Activated CD4-positive, CD25-positive, alpha-beta regulatory T cell treated with anti-CD3 and anti-CD28 coated beads, Interleukin-2, amount 50 U/mL, for 72 hours (primary cell): ENCODE measurements at regions not wholly inside any gene's neighbourhood (a gene's known extent, or its start where the extent isn't known, plus 50 kb on each side); places are given as distances from the start of the nearest gene placed in this dataset.
"Not testable (repeated sequence)": the region's sequence is repeated elsewhere in the genome, so short reads cannot be mapped to it uniquely, and the experiment has no call there.

Source experiments
- DNase-seq: peaks from one replicate; pipeline ENCODE4 v3.0.0; 2021

DNA sequence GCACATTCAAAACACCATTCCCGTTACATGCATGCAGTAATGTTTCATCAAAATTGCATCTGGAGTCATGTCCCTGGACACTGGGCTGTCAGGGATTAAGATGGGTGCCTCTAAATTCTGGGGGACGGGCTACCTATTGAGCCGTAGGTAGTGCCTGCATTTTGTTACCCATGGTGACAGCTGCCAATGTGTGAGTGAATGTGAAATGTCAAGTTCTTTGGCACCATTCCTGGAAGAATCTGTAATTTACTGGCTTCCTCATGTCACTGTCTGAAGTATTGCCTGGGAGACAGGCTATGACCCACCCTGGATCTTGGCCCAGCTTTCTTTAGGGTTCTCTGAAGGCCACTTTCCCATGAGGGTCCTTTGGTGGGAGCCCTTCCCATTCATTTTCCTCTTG is 266.1 kb downstream of the TSHZ3 start:
- no peak for DNase-seq

DNA sequence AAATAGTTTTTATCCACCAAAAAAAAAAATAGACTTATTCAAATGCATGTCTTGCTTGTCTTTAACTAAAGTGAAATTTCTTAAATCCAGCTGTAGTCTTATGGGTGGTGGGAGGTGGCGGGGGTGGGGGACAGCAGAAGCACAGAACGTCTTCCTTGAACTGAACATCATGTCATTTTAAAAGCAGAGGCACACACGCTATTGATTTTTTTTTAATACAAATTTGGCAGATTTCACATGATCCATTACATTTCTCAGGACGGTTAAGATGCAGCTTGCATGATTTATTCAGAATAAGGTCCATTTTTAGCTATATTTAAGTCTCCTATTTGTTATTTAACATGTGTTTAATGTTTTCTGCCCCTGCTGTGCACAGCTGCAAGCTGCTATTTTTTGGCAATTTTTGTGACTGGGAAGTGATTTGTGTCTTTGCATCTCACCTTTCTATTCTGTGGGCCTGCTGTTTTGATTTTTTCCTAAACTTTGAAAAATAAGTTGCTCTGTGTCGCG is 274.0 kb downstream of the TSHZ3 start:
- DNase-seq, result no peak

DNA sequence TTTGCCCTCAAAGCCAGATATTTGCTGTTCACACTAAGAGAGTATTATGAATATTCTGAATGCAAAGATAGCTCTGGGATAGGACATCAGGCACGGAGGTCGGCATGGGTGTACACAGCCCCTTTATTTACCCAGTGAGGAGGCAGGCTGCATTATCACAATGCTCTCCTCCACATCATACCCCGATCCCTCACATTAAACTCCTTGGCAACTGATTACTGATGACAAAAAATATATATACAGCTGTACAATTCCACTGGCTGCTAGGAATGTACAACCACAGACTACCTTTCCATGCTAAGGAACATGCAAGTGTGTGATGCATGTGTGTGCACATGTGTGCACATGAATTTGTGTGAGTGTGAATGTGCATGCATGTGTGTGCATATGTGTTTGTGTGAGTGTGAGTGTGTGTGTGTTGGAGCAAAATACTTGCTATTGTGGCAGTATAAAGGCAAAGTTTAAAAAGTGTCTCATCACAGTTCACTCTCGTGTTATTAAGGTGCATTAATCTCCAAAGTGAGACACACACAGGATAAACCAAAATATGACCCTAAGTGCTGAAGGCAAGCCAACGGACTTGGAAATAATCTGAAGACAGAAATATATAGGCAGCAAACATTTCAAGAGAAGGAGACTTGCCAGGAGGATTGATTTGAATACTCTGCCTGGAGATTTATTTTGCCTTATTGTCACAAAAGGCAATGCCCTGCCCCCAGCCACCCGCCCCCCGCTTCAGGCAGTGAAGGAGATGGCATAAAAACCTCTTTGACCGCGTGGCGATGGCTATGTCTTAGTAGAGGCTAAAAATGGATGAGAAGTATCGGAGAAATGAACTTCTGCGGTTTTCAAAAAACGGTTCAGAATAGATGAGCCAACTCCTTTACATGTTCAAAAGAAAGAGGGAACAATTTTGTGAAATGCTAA is 274.8 kb downstream of the TSHZ3 start:
- DNase-seq, result no peak

DNA sequence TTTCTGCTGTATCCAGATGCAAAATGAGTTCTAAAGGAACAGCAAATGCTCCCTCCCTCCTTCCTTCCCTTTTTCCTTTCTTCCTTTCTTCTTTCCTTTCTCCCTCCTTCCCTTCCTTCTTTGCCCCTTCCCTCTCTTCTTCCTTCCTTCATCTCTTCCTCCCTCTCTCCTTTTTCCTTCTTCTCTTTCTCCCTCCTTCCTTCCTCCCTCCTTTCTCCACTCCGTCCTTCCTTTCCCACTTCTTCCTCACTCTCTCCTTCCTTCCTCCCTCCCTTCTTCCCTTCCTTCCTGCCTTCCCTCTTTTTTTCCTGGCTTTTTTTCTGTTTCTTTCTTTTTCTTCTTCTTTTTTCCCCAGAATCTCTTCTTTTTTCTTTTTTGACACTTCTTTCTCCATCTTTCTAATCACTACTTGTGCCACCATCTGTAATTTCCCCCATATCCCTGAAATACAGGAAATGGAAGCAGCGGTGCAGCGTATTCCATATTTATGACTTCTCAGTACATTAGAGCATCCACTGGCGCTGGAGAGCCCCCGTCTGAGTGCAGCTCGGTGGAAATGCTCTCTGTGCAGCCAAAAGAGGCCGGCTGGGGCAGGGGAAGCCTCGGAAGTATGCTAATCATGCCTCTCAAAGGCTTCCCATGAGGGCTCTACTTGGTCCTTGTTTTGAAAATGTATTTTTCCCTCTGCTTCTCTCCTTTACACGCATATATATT is 275.6 kb downstream of the TSHZ3 start:
- no peak for DNase-seq

DNA sequence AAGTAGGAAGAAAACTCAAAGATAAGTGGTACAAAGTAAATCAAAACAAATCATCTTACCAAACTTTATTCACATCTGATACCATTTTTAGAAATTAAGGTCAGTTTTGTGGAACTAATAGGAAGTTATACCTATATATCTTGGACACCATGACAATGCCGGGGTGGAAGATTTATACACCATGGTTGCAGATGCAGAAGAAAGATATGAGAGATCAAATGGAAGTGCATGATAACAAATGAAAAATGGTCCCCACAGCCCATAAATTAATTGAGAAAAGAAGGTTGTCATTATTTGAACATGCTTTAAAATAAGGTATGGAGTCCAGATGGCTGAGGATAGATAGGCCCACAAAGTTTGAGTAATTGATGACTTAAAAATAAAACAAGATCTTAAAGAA is 276.8 kb downstream of the TSHZ3 start:
- no peak for DNase-seq

DNA sequence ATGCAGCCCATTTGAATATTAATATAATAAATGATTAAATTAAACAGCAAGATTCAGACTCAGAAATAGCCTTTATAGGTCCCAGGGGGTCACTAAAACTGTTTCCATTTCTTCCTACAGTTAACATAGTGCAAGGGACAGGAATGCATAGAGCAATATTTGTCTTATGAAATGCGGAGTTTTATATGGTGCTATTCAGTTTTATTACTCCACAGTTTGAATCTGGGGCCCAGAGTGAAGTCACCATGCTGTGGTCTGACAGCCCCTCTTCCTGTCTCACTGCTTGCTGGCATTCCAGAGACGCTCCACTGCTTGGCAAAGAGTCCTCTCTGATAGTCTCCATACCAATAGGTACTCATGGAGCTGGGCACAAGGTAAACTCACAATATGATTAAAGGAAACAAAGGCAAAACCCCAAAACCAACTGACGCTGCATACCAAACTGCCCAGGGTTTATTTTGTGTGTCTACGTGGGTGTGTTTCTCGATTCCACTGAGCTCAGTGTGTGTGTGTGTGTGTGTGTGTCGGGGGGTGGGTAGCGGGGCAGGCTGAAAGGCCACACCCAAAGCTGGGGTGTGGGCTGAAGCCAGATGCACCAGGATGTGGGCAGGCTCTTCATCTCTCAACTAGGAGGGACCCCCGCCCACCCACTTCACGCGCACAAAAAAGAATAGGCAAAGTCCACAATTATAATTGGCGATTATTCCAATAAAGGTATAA is 277.9 kb downstream of the TSHZ3 start:
- no peak for DNase-seq

DNA sequence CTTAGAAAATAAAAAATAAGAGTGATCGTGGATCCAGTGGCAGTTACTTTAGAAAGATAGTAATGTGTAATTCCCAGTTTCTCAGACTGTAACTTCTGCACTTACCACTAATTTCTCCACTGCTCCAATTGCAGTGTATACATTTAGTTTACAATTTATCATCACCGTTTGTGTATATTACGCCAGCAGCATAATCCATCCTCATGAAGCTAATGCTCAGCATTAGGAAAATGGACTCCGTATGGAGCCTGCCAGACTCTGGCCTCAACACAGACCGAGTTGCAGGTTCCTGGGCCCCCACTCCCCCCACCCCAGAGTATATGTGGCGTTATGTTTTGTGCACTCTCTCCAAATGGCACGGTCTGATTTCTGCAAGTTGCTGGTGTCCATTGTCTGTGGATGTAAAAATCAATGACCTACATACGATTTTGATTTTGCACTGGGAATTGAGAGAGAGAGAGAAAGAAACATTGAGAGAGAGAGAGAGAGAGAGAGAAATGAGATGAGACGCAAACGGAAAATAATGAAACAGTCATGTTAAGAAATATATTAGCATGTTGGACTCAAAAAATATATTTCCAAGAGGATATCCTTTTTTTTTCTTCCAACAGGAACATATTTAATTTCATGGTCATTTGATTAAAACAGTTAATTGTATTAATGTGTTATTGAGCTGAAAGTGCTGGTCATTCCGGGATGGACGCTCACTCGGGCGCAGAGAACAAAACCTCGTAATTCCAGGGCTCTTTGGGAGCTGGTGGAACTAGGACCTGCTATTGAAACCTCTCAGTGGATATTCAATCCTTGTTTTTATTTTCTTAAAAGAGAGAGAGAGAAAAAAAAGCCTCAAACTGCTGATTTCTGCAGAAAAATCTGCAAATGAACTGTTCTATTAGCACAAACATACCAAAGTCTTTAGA is 278.8 kb downstream of the TSHZ3 start:
- no peak for DNase-seq

DNA sequence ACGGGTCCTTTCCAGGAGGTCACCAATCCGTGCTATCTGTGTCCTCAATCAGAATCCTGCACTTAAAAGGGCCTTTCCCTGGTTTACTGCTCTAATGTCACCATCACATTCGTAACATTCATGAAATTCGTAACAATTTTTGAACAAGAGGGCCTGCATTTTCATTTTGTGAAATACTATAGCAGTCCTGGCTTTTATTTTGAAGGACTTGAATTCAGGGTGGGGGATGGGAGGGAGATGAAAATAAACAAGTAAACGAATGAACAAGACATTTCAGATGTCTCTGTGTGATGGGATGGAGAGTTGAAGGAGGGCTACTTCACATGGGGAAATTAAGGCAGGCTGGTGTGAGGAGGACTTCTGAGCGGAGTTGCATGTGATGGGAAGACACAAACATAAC is 281.0 kb downstream of the TSHZ3 start:
- no peak for DNase-seq

DNA sequence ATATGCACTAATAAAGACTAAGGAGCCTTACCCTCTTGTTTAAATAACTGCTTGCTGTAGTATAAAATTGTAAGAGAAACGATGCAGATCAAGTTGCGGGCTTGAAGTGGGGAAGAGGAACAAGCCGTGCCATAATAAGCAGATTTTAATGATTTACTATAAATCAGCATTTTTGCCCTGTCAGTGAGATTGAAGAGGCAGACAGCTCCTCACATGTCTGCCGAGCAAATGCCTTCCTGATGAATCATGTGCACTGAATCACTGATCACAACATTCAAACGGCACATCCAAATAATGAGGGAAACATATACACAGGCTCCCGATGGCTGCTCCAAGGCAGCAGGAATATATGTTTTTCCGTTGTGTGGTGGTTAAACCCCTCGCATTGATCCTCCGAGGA is 282.9 kb downstream of the TSHZ3 start:
- DNase-seq, result no peak

DNA sequence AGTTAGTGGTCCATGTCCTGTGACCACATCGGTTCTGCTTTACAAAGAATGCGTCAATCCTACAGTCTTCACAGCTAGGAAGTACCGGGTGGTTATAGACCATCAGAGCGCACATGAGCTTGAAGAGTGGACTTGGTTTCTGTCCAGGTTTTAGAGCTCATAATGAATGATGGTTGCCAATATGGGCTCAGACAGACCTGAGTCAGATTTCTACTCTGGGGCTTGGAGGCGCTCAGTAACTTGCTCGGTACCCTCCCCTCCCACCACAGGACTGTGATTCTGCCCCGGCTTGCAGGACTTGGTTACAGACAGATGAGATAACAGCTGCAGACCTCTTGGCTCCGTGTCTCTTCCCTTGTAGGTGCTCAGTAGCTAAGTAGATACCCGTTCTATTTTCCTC is 284.7 kb downstream of the TSHZ3 start:
- no peak for DNase-seq

DNA sequence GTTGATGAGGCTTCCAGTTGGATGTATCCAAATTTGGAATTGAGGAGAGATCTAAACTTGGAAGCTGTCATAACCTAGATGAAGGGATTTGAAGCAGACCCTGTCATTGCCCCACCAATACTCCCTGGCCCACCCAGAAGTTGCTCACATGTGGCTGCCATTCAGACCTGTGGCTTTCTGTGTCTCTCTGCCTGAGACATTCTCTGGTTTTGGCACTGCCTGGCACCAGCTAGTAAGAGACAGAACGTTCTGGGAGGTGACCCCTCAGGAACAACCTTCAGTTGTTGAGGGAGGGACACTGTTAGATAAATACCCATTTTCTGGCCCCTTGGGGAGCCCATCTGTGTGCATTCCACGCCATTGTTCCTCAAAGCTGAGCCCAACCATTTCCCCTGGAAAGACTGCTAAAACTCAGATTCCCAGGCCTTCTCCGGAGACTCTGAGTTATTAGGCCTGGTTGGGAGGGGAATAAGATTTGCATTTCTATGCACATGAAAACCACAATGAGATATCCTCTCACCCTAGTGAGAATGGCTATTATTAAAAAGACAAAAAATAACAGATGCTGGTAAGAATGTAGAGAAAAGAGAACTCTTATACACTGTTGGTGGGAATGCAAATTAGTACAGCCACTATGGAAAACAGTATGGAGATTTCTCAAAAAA is 290.4 kb downstream of the TSHZ3 start:
- no peak for DNase-seq

DNA sequence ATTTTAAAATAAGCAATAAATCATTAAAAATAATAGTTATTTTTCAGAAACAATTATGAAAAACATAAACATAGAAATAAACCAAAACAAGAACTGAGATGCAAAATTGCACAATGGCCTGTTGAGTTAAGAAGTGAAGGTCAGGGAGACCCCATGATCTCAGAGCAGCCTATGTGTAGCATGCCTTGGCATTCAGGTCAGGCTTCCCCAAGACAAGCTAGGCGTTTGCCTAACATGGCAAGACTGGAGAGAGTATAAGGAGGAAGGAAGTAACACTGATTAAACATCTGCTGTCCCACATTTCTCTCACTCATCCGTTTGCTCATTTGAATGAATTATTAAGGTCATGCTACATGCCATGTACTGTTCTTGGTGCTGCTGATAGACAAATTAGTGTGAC is 291.8 kb downstream of the TSHZ3 start:
- DNase-seq, result no peak

DNA sequence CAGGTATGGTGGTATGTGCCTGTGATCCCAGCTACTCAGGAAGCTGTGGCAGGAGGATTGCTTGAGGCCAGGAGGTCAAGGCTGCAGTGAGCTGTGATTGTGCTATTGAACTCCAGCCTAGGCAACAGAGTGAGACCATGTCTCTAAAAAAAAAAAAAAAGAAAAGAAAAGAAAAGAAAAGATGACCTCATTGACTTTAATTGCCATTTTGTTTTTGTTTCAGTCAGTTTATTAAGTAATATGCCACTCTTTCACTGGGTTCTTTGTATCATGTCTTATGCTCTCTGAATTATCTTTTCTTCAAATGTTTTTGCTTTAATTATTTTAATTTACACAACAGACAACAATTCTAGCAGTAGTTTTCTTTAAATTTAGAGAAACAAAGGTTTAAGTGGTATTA is 293.8 kb downstream of the TSHZ3 start:
- DNase-seq, result no peak

DNA sequence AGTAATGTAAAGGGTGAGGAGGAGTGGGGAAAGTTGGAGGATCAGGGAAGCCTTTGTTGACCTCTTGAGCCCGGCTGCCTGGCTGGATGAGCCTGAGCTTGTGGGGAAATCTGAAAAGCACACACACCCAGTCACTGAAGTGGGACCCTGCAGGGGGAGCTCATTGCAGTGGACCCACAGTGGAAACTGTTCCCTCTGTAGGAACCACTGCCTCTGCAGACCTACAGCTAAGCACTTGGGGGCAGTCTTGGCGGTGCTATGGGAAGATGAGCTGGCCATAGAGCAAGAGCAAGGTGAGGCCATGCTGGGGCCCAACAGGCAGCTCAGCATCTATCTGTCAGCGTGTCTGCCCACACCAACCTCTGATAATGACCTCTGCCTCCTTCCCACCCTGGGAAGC is 294.8 kb downstream of the TSHZ3 start:
- DNase-seq, result no peak

DNA sequence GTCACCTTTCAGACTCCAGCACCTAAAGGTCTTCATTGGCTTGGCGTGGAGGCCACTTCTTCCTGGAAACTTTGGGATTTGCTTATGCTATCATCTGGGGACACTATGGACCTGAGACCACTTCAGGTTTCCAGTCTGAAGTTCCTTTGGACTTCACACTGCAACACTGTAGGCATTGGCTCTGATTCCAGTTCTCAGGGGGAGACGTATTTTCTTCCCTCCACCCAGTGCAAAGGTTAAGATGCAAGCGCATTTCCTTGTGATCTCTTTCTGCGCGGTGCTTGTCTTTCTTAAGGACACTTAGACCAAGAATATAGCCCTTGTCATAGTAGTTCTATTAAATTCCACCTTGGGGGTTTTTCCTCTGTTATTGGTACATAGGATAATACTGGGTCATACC is 299.8 kb downstream of the TSHZ3 start:
- DNase-seq, result no peak

DNA sequence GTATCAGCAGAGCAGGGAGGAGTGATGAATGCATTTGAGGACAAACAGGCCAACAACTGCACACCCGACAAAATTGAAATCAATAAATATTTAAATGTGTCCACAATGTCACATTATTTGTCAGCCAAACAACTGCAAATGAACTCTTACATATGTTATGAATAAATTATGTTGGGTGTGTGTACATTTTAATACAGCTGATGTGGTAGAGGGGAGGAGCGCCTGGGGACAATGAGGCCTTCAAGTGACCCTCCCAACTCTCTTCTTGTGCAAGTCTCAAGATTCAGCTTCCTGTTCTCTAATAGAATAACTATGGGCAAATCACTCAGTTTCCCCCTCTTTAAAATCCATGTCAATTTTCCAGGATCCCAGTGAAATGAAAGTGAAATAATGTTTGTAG is 303.2 kb downstream of the TSHZ3 start:
- no peak for DNase-seq

DNA sequence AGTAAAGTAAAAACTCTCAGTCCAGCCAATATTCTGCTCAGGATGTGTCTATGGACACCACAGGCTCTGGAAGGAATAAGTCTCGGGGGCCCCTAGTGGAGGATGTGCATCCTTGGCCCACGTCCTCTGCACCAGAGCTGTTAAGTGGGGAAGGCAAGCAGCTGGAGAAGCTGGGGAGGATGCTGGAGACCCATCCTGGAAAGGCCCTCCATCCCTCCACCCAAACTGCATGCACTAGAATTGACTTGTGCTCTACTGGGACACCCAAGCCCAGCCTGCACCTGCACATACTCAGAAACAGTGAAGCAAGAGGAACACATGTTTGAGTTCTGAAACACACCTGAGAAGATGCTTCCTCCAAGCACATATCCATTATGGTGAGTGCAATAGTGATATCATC is 307.8 kb downstream of the TSHZ3 start:
- DNase-seq, result no peak

DNA sequence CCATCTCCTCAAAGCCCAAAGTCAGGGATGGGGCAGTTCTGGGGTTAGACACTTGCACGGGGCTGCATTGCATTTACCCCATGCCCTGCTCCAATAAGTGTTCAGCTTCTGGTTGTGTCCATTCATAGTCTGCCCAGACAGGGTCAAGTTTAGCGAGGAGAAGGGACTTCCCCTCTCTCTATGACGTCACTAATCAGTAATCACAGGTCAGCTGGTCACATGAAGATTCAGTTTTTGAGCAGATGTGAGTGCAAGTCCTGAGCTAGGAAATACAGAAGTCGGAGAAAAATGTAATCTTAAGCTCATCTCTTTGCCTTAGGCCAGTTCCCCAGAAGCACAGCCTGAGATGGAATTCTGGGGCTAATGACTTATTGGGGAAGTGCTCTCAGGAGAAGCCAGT is 310.1 kb downstream of the TSHZ3 start:
- no peak for DNase-seq

DNA sequence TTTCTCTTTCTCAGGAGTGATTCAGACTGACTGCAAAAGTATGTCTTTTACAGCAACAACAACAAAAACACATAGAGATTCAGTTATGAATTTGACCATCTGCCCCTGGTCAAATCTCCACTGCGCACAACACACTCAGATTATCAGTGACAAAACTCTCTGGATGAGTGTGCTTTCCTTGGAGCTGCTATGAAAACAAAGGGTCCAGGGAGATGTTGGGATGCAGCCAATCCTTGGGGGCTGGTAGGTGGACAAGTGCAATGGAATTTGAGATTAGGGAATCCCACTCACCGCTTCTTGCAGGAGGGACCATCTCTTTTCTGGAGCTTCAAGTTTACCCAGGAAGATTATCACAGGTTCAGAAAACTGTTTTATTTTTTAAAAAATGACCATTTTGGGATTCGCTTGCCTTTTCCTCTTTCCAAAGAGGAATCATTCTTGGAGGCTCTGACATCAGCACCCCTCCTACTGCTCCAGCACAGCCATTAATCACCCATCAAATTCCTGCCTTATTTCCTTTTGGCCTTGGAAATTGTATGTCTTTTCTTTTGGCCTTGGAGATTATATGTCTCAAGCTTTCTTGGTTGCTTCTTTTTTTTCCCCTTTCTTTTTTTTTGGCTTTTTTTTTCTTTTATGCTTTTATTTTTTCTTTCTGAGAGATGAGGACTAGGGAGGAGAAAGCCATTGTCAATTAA is 311.8 kb downstream of the TSHZ3 start:
- DNase-seq, result no peak

DNA sequence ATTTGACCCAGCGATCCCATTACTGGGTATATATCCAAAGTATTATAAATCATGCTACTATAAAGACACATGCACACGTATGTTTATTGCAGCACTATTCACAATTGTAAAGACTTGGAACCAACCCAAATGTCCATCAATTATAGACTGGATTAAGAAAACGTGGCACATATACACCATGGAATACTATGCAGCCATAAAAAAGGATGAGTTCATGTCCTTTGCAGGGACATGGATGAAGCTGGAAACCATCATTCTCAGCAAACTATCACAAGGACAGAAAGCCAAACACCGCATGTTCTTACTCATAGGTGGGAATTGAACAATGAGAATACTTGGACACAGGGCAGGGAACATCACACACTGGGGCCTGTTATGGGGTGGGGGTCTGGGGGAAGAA is 317.8 kb downstream of the TSHZ3 start:
- DNase-seq, result not testable (repeated sequence)

DNA sequence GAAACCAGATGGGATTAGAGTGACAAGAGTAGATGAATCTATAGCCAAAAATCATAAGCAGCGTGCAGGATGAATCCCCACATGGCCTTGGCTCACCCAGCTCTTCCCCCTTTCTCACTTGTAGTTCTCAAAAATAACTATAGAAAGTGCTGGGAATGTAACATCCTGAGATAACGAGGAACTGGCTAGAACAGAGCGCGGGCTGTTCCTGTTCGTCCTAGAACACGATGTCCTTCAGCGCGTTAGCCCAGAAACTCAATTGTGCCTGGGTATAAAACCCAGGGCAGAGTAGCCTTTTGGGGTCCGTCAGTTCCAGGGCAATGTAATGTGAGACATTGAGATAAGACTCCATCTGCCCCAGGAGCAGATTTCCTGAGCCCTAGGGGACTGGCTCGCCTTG is 326.2 kb downstream of the TSHZ3 start:
- no peak for DNase-seq
